Upper lobe of left lung (tissue), 6 donors: ENCODE measurements at regions not wholly inside any gene's neighbourhood (a gene's known extent, or its start where the extent isn't known, plus 50 kb on each side); places are given as distances from the start of the nearest gene placed in this dataset.

Experiments used
- ATAC-seq, 2 donors: fragments of 200-7000 bp; cut with Tn5 transposase; one replicate each; pipeline ENCODE4 v1.9.1; 2022; ENCODE audit warnings: mild to moderate bottlenecking in 2 of 2, moderate library complexity in 2 of 2; ENCODE audit not compliant: low FRiP score in 2 of 2
- DNase-seq, 2 donors: peaks; one replicate each; pipeline ENCODE4 v3.0.0-alpha.2; 2019 to 2020
- H3K27ac ChIP-seq, 4 donors: fragments of 200-600 bp; sonication (generic); one replicate each; pipeline ENCODE4 v1.5.1; 2016 to 2019
- H3K27me3 ChIP-seq, 4 donors: fragments of 200-600 bp; sonication (generic); one replicate each; pipeline ENCODE4 v1.5.1; 2017 to 2019
- H3K36me3 ChIP-seq, 4 donors: fragments of 200-600 bp; sonication (generic); one replicate each; pipeline ENCODE4 v1.5.1; 2016 to 2019
- H3K4me1 ChIP-seq, 4 donors: fragments of 200-600 bp; sonication (generic); one replicate each; pipeline ENCODE4 v1.5.1; 2018 to 2019
- H3K4me3 ChIP-seq, 4 donors: fragments of 200-600 bp; sonication (generic); one replicate each; pipeline ENCODE4 v1.5.1; 2017 to 2019; ENCODE audit warnings: mild to moderate bottlenecking in 2 of 4, moderate library complexity in 1 of 4
- H3K9me3 ChIP-seq, 4 donors: fragments of 200-600 bp; sonication (generic); one replicate each; pipeline ENCODE4 v1.5.1; 2018 to 2019
- CTCF ChIP-seq, 6 experiments: fragments of 450-650 bp in 4 of 6; fragments of 200-600 bp in 2 of 6; sonication (generic) in 2 of 6; IDR thresholded peaks; one replicate each; pipeline ENCODE4 v1.5.1; 2016 to 2019; ENCODE audit warnings: antibody characterized with exemption in 6 of 6
- EP300 ChIP-seq, 4 donors: sonication (generic); formaldehyde crosslinking; IDR thresholded peaks; one replicate each; pipeline ENCODE4 v1.5.1; 2017; ENCODE audit warnings: antibody characterized with exemption in 4 of 4, control low read depth in 2 of 4
- POLR2A ChIP-seq, 4 donors: fragments of 450-650 bp; IDR thresholded peaks; one replicate each; pipeline ENCODE4 v1.5.1; 2016 to 2017; ENCODE audit warnings: antibody characterized with exemption in 4 of 4, mild to moderate bottlenecking in 2 of 4
- POLR2AphosphoS5 ChIP-seq, 2 donors: sonication (generic); formaldehyde crosslinking; IDR thresholded peaks; one replicate each; pipeline ENCODE4 v1.5.1; 2017; ENCODE audit warnings: antibody characterized with exemption in 2 of 2
- WGBS, 2 donors: methylation state at CpG; one replicate each; pipeline ENCODE4 v1.1.5; 2017 to 2018; 5-methylcytosine and 5-hydroxymethylcytosine counted together
- donor health status: DM: no; HTN: no; CAD: no; lungs with moderate emphysema.
- donor health status: DM: no; HTN: yes; CAD: no; lungs with severe emphysema.

GRCh38 chr6:120994573-120994967 lies 339.7 kb downstream of the TBC1D32 start:
- Histone ChIP-seq H3K4me1 (no peaks in the 10 kb centered on the region), H3K27ac (no peak overlapping the region), H3K9me3 (no peaks in the 10 kb centered on the region), H3K4me3 (no peak overlapping the region), H3K27me3 (no peaks in the 10 kb centered on the region), H3K36me3 (no peaks in the 10 kb centered on the region)
- 60 to 67% methylated on average over 4 of the region's 4 CpGs for WGBS, 2 donors
- ATAC-seq, result no peak
- DNase-seq, result no peak
- TF ChIP-seq CTCF (IDR thresholded peaks at IDR 0.05) (no peak), EP300 (IDR thresholded peaks at IDR 0.05) (no peak), POLR2AphosphoS5 (IDR thresholded peaks at IDR 0.05) (no peak), POLR2A (IDR thresholded peaks at IDR 0.05) (no peak)

GRCh38 chr6:120993929-120994572 lies 340.2 kb downstream of the TBC1D32 start:
- Histone ChIP-seq H3K36me3 (no peaks in the 10 kb centered on the region), H3K27me3 (no peaks in the 10 kb centered on the region), H3K27ac (no peak overlapping the region), H3K9me3 (no peaks in the 10 kb centered on the region), H3K4me1 (no peaks in the 10 kb centered on the region), H3K4me3 (no peak overlapping the region)
- DNase-seq (no peak), ATAC-seq (no peak)
- WGBS, 2 donors, result 81 to 92% methylated on average over 2 of the region's 2 CpGs
- TF ChIP-seq EP300 (IDR thresholded peaks at IDR 0.05) (no peak), CTCF (IDR thresholded peaks at IDR 0.05) (no peak), POLR2A (IDR thresholded peaks at IDR 0.05) (no peak)

GRCh38 chr6:120992257-120992656 lies 342.0 kb downstream of the TBC1D32 start:
- ATAC-seq (no peak), DNase-seq (no peak)
- Histone ChIP-seq H3K36me3 (no peaks in the 10 kb centered on the region), H3K4me3 (no peak overlapping the region), H3K9me3 (no peaks in the 10 kb centered on the region), H3K4me1 (no peaks in the 10 kb centered on the region), H3K27ac (no peak overlapping the region), H3K27me3 (no peaks in the 10 kb centered on the region)
- no peak for TF ChIP-seq CTCF (IDR thresholded peaks at IDR 0.05)
- no peak for TF ChIP-seq POLR2A (IDR thresholded peaks at IDR 0.05)
- no peak for TF ChIP-seq EP300 (IDR thresholded peaks at IDR 0.05)
- no peak for TF ChIP-seq POLR2AphosphoS5 (IDR thresholded peaks at IDR 0.05)

GRCh38 chr6:120990866-120991265 lies 343.4 kb downstream of the TBC1D32 start:
- TF ChIP-seq POLR2AphosphoS5 (IDR thresholded peaks at IDR 0.05) (no peak), CTCF (IDR thresholded peaks at IDR 0.05) (no peak), EP300 (IDR thresholded peaks at IDR 0.05) (no peak), POLR2A (IDR thresholded peaks at IDR 0.05) (no peak)
- WGBS, 2 donors, result 74 to 91% methylated on average over 5 of the region's 5 CpGs
- ATAC-seq (no peak), DNase-seq (no peak)
- H3K27ac ChIP-seq, result no peak overlapping the region
- H3K27me3 ChIP-seq, result no peaks in the 10 kb centered on the region
- no peaks in the 10 kb centered on the region for H3K36me3 ChIP-seq
- no peaks in the 10 kb centered on the region for H3K9me3 ChIP-seq
- H3K4me1 ChIP-seq, result no peaks in the 10 kb centered on the region
- no peak overlapping the region for H3K4me3 ChIP-seq

GRCh38 chr6:120981835-120982234 lies 352.4 kb downstream of the TBC1D32 start:
- ATAC-seq, result no peak
- H3K27ac ChIP-seq, result no peak overlapping the region
- TF ChIP-seq POLR2AphosphoS5 (IDR thresholded peaks at IDR 0.05) (no peak), EP300 (IDR thresholded peaks at IDR 0.05) (no peak), CTCF (IDR thresholded peaks at IDR 0.05) (no peak), POLR2A (IDR thresholded peaks at IDR 0.05) (no peak)
- no peaks in the 10 kb centered on the region for H3K36me3 ChIP-seq
- no peak overlapping the region for H3K4me3 ChIP-seq
- DNase-seq, result no peak
- no peaks in the 10 kb centered on the region for H3K4me1 ChIP-seq
- no peaks in the 10 kb centered on the region for H3K27me3 ChIP-seq
- no peaks in the 10 kb centered on the region for H3K9me3 ChIP-seq
